ENCODE measurements at regions not wholly inside any gene's neighbourhood (a gene's known extent, or its start where the extent isn't known, plus 50 kb on each side); places are given as distances from the start of the nearest gene placed in this dataset.

- Histone ChIP-seq H3K4me2 (ENCODE audit: low read length) (no peak overlapping the region), H3K9me3 (ENCODE audit: low read length) (no peaks in the 10 kb centered on the region), H2AFZ (ENCODE audit: low read length) (no peak overlapping the region), H3K36me3 (ENCODE audit: insufficient read depth, low read length) (no peaks in the 10 kb centered on the region), H3K4me1 (ENCODE audit: insufficient read depth, low read length, severe bottlenecking) (no peaks in the 10 kb centered on the region), H3K4me3 (ENCODE audit: low read depth, low read length, poor library complexity, severe bottlenecking) (no peak overlapping the region), H3K9ac (ENCODE audit: low read length) (no peak overlapping the region), H3K9me2 (ENCODE audit: low read depth, low read length) (no peaks in the 10 kb centered on the region), H3K79me2 (ENCODE audit: insufficient read depth, low read length) (no peaks in the 10 kb centered on the region), H3K27me3 (ENCODE audit: insufficient read depth, low read length) (no peaks in the 10 kb centered on the region), H3F3A (ENCODE audit: insufficient read depth, low read length) (no peaks in the 10 kb centered on the region), H4K20me1 (ENCODE audit: insufficient read depth, low read length) (no peaks in the 10 kb centered on the region), H3K27ac (ENCODE audit: low read depth, low read length, poor library complexity, severe bottlenecking) (no peak overlapping the region)
- TF ChIP-seq CTCF (IDR thresholded peaks at IDR 0.05; ENCODE audit: low read length) (no peak), EZH2 (IDR thresholded peaks at IDR 0.05; ENCODE audit: borderline replicate concordance, low read length) (no peak)
Measured at GRCh38 chr5:68822796-68823195, 271.0 kb upstream of the SLC30A5 start.

GRCh38 chr5:68823301-68823700 is 270.5 kb upstream of the SLC30A5 start:
- Histone ChIP-seq H3K4me3 (ENCODE audit: low read depth, low read length, poor library complexity, severe bottlenecking) (no peak overlapping the region), H2AFZ (ENCODE audit: low read length) (no peak overlapping the region), H3K79me2 (ENCODE audit: insufficient read depth, low read length) (no peaks in the 10 kb centered on the region), H3K4me1 (ENCODE audit: insufficient read depth, low read length, severe bottlenecking) (no peaks in the 10 kb centered on the region), H3K9ac (ENCODE audit: low read length) (no peak overlapping the region), H3F3A (ENCODE audit: insufficient read depth, low read length) (no peaks in the 10 kb centered on the region), H3K9me3 (ENCODE audit: low read length) (no peaks in the 10 kb centered on the region), H3K27me3 (ENCODE audit: insufficient read depth, low read length) (no peaks in the 10 kb centered on the region), H3K4me2 (ENCODE audit: low read length) (no peak overlapping the region), H3K36me3 (ENCODE audit: insufficient read depth, low read length) (no peaks in the 10 kb centered on the region), H3K27ac (ENCODE audit: low read depth, low read length, poor library complexity, severe bottlenecking) (no peak overlapping the region), H4K20me1 (ENCODE audit: insufficient read depth, low read length) (no peaks in the 10 kb centered on the region), H3K9me2 (ENCODE audit: low read depth, low read length) (no peaks in the 10 kb centered on the region)
- TF ChIP-seq CTCF (IDR thresholded peaks at IDR 0.05; ENCODE audit: low read length) (no peak), EZH2 (IDR thresholded peaks at IDR 0.05; ENCODE audit: borderline replicate concordance, low read length) (no peak)

GRCh38 chr5:68830377-68830898 is 263.4 kb upstream of the SLC30A5 start:
- H2AFZ ChIP-seq (ENCODE audit: low read length): no peak overlapping the region
- no peaks in the 10 kb centered on the region for H3K36me3 ChIP-seq (ENCODE audit: insufficient read depth, low read length)
- H3K9me2 ChIP-seq (ENCODE audit: low read depth, low read length): no peaks in the 10 kb centered on the region
- no peak overlapping the region for H3K4me2 ChIP-seq (ENCODE audit: low read length)
- H3K9me3 ChIP-seq (ENCODE audit: low read length): no peaks in the 10 kb centered on the region
- H3K27me3 ChIP-seq (ENCODE audit: insufficient read depth, low read length): no peaks in the 10 kb centered on the region
- H3K4me3 ChIP-seq (ENCODE audit: low read depth, low read length, poor library complexity, severe bottlenecking): no peak overlapping the region
- TF ChIP-seq EZH2 (IDR thresholded peaks at IDR 0.05; ENCODE audit: borderline replicate concordance, low read length) (no peak), CTCF (IDR thresholded peaks at IDR 0.05; ENCODE audit: low read length) (no peak)
- no peak overlapping the region for H3K27ac ChIP-seq (ENCODE audit: low read depth, low read length, poor library complexity, severe bottlenecking)
- no peaks in the 10 kb centered on the region for H3K79me2 ChIP-seq (ENCODE audit: insufficient read depth, low read length)
- no peaks in the 10 kb centered on the region for H3K4me1 ChIP-seq (ENCODE audit: insufficient read depth, low read length, severe bottlenecking)
- no peaks in the 10 kb centered on the region for H4K20me1 ChIP-seq (ENCODE audit: insufficient read depth, low read length)
- no peaks in the 10 kb centered on the region for H3F3A ChIP-seq (ENCODE audit: insufficient read depth, low read length)
- H3K9ac ChIP-seq (ENCODE audit: low read length): no peak overlapping the region
